GM12891 (cell line): ENCODE measurements at regions not wholly inside any gene's neighbourhood (a gene's known extent, or its start where the extent isn't known, plus 50 kb on each side); places are given as distances from the start of the nearest gene placed in this dataset.

Experiments
- POLR2A ChIP-seq: IDR thresholded peaks from 2 replicates; pipeline ENCODE4 v1.6.1; 2011; ENCODE audit warnings: low read depth, low read length, control low read depth
- POLR2AphosphoS5 ChIP-seq: IDR thresholded peaks from 2 replicates; pipeline ENCODE4 v1.6.1; 2011; ENCODE audit warnings: low read depth, low read length, control low read depth
- TAF1 ChIP-seq: IDR thresholded peaks from 2 replicates; pipeline ENCODE4 v1.6.1; 2011; ENCODE audit warnings: low read depth, low read length, control low read depth

DNA sequence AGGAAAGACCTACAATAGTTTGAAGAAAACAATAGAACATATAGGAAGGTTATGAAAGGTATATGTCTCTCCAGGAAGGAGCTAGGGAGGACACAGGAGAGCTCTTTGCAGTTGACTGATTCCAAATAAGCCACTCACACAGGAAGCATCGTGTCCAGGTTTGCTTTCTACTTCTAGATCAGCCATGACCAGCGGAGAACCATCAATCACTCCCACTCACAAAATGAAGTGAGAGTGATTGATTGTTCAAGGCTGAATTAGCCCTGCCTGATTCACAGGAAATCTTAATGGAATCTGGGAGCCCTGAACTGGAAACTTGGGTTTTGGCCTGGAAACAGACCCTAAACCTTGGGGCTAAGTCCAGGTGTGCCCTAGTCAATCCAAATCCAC lies 1292.2 kb upstream of the ZEB2 start:
- TF ChIP-seq POLR2AphosphoS5 (no peak), POLR2A (no peak), TAF1 (no peak)
